ENCODE measurements at regions not wholly inside any gene's neighbourhood (a gene's known extent, or its start where the extent isn't known, plus 50 kb on each side); places are given as distances from the start of the nearest gene placed in this dataset.

- TF ChIP-seq CTCF (IDR thresholded peaks at IDR 0.05), result no peak
- H3K9me3 ChIP-seq, result no peaks in the 10 kb centered on the region
- no peak for ATAC-seq (ENCODE audit: insufficient number of reproducible peaks, low FRiP score, low read depth)
- no peaks in the 10 kb centered on the region for H3K36me3 ChIP-seq
- H3K4me1 ChIP-seq (ENCODE audit: control insufficient read depth in 1 of 2, low read depth in 2 of 2), result peaks cover 5 to 14% of the 10 kb centered on the region in 2 donors
- H3K27me3 ChIP-seq (replicated peaks; ENCODE audit: insufficient read depth), result no peaks in the 10 kb centered on the region
- no peak overlapping the region for H3K27ac ChIP-seq
- no peak for DNase-seq (ENCODE audit: low spot score)
- H3K4me3 ChIP-seq, result no peak overlapping the region
Measured at GRCh38 chr4:38314663-38315062, 349.3 kb upstream of the KLF3 start.

- Histone ChIP-seq H3K36me3 (no peaks in the 10 kb centered on the region), H3K27ac (no peak overlapping the region), H3K4me1 (ENCODE audit: control insufficient read depth in 1 of 2, low read depth in 2 of 2) (peaks cover 8 to 21% of the 10 kb centered on the region in 2 donors), H3K9me3 (no peaks in the 10 kb centered on the region), H3K4me3 (no peak overlapping the region), H3K27me3 (replicated peaks; ENCODE audit: insufficient read depth) (no peaks in the 10 kb centered on the region)
- ATAC-seq (ENCODE audit: insufficient number of reproducible peaks, low FRiP score, low read depth), result no peak
- no peak for TF ChIP-seq CTCF (IDR thresholded peaks at IDR 0.05)
- no peak for DNase-seq (ENCODE audit: low spot score)
Measured at GRCh38 chr4:38315286-38315685, 348.7 kb upstream of the KLF3 start.

GRCh38 chr4:38316045-38316444 lies 348.0 kb upstream of the KLF3 start:
- no peaks in the 10 kb centered on the region for H3K36me3 ChIP-seq
- TF ChIP-seq CTCF (IDR thresholded peaks at IDR 0.05), result no peak
- DNase-seq (ENCODE audit: low spot score), result no peak
- ATAC-seq (ENCODE audit: insufficient number of reproducible peaks, low FRiP score, low read depth), result no peak
- H3K27ac ChIP-seq, result no peak overlapping the region
- peaks cover 9 to 23% of the 10 kb centered on the region in 2 donors for H3K4me1 ChIP-seq (ENCODE audit: control insufficient read depth in 1 of 2, low read depth in 2 of 2)
- no peak overlapping the region for H3K4me3 ChIP-seq
- no peaks in the 10 kb centered on the region for H3K27me3 ChIP-seq (replicated peaks; ENCODE audit: insufficient read depth)
- H3K9me3 ChIP-seq, result no peaks in the 10 kb centered on the region

GRCh38 chr4:38317041-38317674 lies 346.8 kb upstream of the KLF3 start:
- TF ChIP-seq CTCF (IDR thresholded peaks at IDR 0.05), result no peak
- Histone ChIP-seq H3K9me3 (no peaks in the 10 kb centered on the region), H3K27ac (no peak overlapping the region)

GRCh38 chr4:38318737-38319455 lies 345.1 kb upstream of the KLF3 start:
- H3K27ac ChIP-seq, result peak overlapping the region; percentile 77 to 84
- H3K36me3 ChIP-seq, result no peaks in the 10 kb centered on the region

More at GRCh38 chr4:38317041-38317674, 346.8 kb upstream of the KLF3 start:
- no peak for ATAC-seq (ENCODE audit: insufficient number of reproducible peaks, low FRiP score, low read depth)
- H3K36me3 ChIP-seq, result no peaks in the 10 kb centered on the region
- H3K4me1 ChIP-seq (ENCODE audit: control insufficient read depth in 1 of 2, low read depth in 2 of 2), result peaks cover 9 to 23% of the 10 kb centered on the region in 2 donors
- H3K4me3 ChIP-seq, result no peak overlapping the region
- no peak for DNase-seq (ENCODE audit: low spot score)
- H3K27me3 ChIP-seq (replicated peaks; ENCODE audit: insufficient read depth), result no peaks in the 10 kb centered on the region

More at GRCh38 chr4:38318737-38319455, 345.1 kb upstream of the KLF3 start:
- peak; percentile 12 for TF ChIP-seq CTCF (IDR thresholded peaks at IDR 0.05)
- Histone ChIP-seq H3K9me3 (no peaks in the 10 kb centered on the region), H3K4me1 (ENCODE audit: control insufficient read depth in 1 of 2, low read depth in 2 of 2) (peaks cover 9 to 27% of the 10 kb centered on the region in 2 donors), H3K4me3 (peak overlapping the region; percentile 67), H3K27me3 (replicated peaks; ENCODE audit: insufficient read depth) (no peaks in the 10 kb centered on the region)
- peak; percentile 64 for DNase-seq (ENCODE audit: low spot score)
- ATAC-seq (ENCODE audit: insufficient number of reproducible peaks, low FRiP score, low read depth), result peak; percentile 81
